Panc1 (cell line): ENCODE measurements at regions not wholly inside any gene's neighbourhood (a gene's known extent, or its start where the extent isn't known, plus 50 kb on each side); places are given as distances from the start of the nearest gene placed in this dataset.

ENCODE experiments used
- ATAC-seq: fragments of 200-7000 bp; cut with Tn5 transposase; 2 replicates; pipeline ENCODE4 v1.9.1; 2020; ENCODE audit warnings: mild to moderate bottlenecking, moderate library complexity
- BruUV-seq: library from RNA; stranded (reverse); fragments of 400-500 nt; replicated peaks from 2 replicates; lab custom pipeline; 2021; lab: Mats Ljungman, UMichigan
- CTCF ChIA-PET: fragments of 300-600 bp; sonication (Branson Sonifier 250); formaldehyde crosslinking; loops from one replicate; lab custom pipeline; 2022; ENCODE audit warnings: antibody characterized with exemption; lab: Charles Lee
- POLR2A ChIA-PET: fragments of 300-600 bp; sonication (Branson Sonifier 250); formaldehyde crosslinking; loops from one replicate; lab custom pipeline; 2022; ENCODE audit warnings: antibody characterized with exemption; lab: Charles Lee
- DNase-seq: peaks from one replicate; pipeline ENCODE4 v3.0.0-alpha.2; 2010; ENCODE audit warnings: low read depth, low spot score
- H3K27ac ChIP-seq: 2 replicates; pipeline ENCODE4 v1.5.1; 2011; ENCODE audit warnings: mild to moderate bottlenecking, low read length, inconsistent platforms
- H3K27me3 ChIP-seq: fragments of 200-500 bp; sonication (Bioruptor generic); 2 replicates; pipeline ENCODE4 v1.6.0; 2014; ENCODE audit warnings: low read length, inconsistent platforms; ENCODE audit not compliant: control insufficient read depth, insufficient read depth
- H3K36me3 ChIP-seq: fragments of 200-500 bp; sonication (Bioruptor generic); 2 replicates; pipeline ENCODE4 v1.5.1; 2014; ENCODE audit warnings: inconsistent platforms, mild to moderate bottlenecking, low read length, moderate library complexity; ENCODE audit not compliant: control insufficient read depth, insufficient read depth
- H3K4me1 ChIP-seq: 2 replicates; pipeline ENCODE4 v1.5.1; 2011; ENCODE audit warnings: inconsistent platforms, mild to moderate bottlenecking, low read length, moderate library complexity; ENCODE audit not compliant: control insufficient read depth, insufficient read depth
- H3K4me3 ChIP-seq, 2 experiments: 2 replicates each; pipeline ENCODE4 v1.5.1; 2011 to 2012; ENCODE audit warnings: low read depth in 2 of 2, low read length in 2 of 2, mild to moderate bottlenecking in 2 of 2, inconsistent platforms in 1 of 2, moderate library complexity in 1 of 2
- H3K9me3 ChIP-seq: fragments of 200-500 bp; sonication (Bioruptor generic); 2 replicates; pipeline ENCODE4 v1.5.1; 2014; ENCODE audit warnings: low read depth, mild to moderate bottlenecking, inconsistent platforms, low read length, moderate library complexity; ENCODE audit not compliant: control insufficient read depth, insufficient read depth
- CTCF ChIP-seq: fragments of 450-650 bp; IDR thresholded peaks from 2 replicates; pipeline ENCODE4 v1.5.1; 2017; ENCODE audit warnings: mild to moderate bottlenecking
- POLR2AphosphoS5 ChIP-seq: IDR thresholded peaks from 2 replicates; pipeline ENCODE4 v1.6.1; 2012; ENCODE audit warnings: mild to moderate bottlenecking, low read depth, low read length, moderate library complexity
- REST ChIP-seq, 2 experiments: IDR thresholded peaks; 2 replicates each; pipeline ENCODE4 v1.6.1; 2011 to 2012; ENCODE audit warnings: low read depth in 2 of 2, control low read depth in 1 of 2, low read length in 1 of 2, mild to moderate bottlenecking in 1 of 2, moderate library complexity in 1 of 2; ENCODE audit not compliant: insufficient read depth in 1 of 2
- SIN3A ChIP-seq: IDR thresholded peaks from 2 replicates; pipeline ENCODE4 v1.6.1; 2012; ENCODE audit warnings: low read depth, mild to moderate bottlenecking, low read length, moderate library complexity, borderline replicate concordance; ENCODE audit not compliant: insufficient read depth
- TCF7L2 ChIP-seq: IDR thresholded peaks from 2 replicates; pipeline ENCODE4 v1.6.1; 2011; ENCODE audit warnings: mild to moderate bottlenecking, low read depth, low read length, inconsistent platforms
- in situ Hi-C: cut with HindIII; loops from 2 replicates; pipeline ENCODE4 v1.10.0; 2016; ENCODE audit warnings: low sequenced_read_pairs, low pct_unique_long_range_greater_than_20kb
- intact Hi-C: fragments of 100-400 bp; cut with micrococcal nuclease; formaldehyde crosslinking; loops from one replicate; pipeline ENCODE4 v1.10.0; 2022; ENCODE audit not compliant: unreplicated experiment

GRCh38 chr1:239293350-239294110 is 92.8 kb upstream of the CHRM3 start:
- no peaks in the 10 kb centered on the region for H3K27me3 ChIP-seq
- H3K36me3 ChIP-seq = no peaks in the 10 kb centered on the region
- H3K9me3 ChIP-seq = no peaks in the 10 kb centered on the region
- DNase-seq (no peak), ATAC-seq (no peak)
- H3K4me1 ChIP-seq = no peaks in the 10 kb centered on the region
- intact Hi-C loops = no loop called here
- in situ Hi-C loops = no loop called here
- CTCF ChIA-PET = no interaction called here
- POLR2A ChIA-PET = no interaction called here
- H3K27ac ChIP-seq = no peak overlapping the region
- no TSS peak for BruUV-seq
- H3K4me3 ChIP-seq = no peak overlapping the region
- no peak for TF ChIP-seq POLR2AphosphoS5
- no peak for TF ChIP-seq TCF7L2
- no peak for TF ChIP-seq REST (IDR thresholded peaks at IDR 0.05; ENCODE audit: insufficient read depth in 1 of 2, low read depth in 2 of 2, low read length in 1 of 2)
- no peak for TF ChIP-seq SIN3A
- TF ChIP-seq CTCF = no peak

- H3K9me3 ChIP-seq = no peaks in the 10 kb centered on the region
These were observed 97.4 kb upstream of the CHRM3 start for GRCh38 chr1:239288820-239289554.

More at GRCh38 chr1:239288820-239289554, 97.4 kb upstream of the CHRM3 start:
- BruUV-seq = no TSS peak
- CTCF ChIA-PET = no interaction called here
- DNase-seq = no peak
- Histone ChIP-seq H3K27ac (no peak overlapping the region), H3K4me3 (no peak overlapping the region), H3K27me3 (no peaks in the 10 kb centered on the region), H3K4me1 (no peaks in the 10 kb centered on the region), H3K36me3 (no peaks in the 10 kb centered on the region)
- no peak for TF ChIP-seq CTCF
- TF ChIP-seq TCF7L2 = no peak
- no peak for ATAC-seq
- in situ Hi-C loops (no loop called here), intact Hi-C loops (no loop called here)
- POLR2A ChIA-PET = no interaction called here
